ENCODE measurements at regions not wholly inside any gene's neighbourhood (a gene's known extent, or its start where the extent isn't known, plus 50 kb on each side); places are given as distances from the start of the nearest gene placed in this dataset.

DNA sequence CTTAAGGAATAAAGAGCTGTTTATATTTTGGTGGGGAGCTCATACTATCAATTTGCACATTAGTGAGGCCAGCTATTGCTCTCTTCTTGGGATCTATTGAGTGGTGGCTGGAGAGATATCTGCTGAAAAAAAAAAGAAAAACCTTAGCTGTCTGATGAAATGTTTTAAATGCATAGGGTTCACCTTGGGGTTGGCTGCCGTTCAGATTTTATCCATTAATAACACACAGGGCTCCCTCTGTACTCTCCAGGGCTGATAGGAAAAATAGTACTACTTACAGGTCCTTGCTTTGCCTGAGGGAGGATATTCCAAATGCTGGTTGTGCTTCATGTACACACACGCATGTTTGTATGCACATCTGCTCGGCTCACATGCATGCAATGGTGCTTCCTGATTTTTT, 803.7 kb downstream of the MCTP2 start:
- TF ChIP-seq, protein P1, sequence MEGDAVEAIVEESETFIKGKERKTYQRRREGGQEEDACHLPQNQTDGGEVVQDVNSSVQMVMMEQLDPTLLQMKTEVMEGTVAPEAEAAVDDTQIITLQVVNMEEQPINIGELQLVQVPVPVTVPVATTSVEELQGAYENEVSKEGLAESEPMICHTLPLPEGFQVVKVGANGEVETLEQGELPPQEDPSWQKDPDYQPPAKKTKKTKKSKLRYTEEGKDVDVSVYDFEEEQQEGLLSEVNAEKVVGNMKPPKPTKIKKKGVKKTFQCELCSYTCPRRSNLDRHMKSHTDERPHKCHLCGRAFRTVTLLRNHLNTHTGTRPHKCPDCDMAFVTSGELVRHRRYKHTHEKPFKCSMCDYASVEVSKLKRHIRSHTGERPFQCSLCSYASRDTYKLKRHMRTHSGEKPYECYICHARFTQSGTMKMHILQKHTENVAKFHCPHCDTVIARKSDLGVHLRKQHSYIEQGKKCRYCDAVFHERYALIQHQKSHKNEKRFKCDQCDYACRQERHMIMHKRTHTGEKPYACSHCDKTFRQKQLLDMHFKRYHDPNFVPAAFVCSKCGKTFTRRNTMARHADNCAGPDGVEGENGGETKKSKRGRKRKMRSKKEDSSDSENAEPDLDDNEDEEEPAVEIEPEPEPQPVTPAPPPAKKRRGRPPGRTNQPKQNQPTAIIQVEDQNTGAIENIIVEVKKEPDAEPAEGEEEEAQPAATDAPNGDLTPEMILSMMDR (IDR thresholded peaks at IDR 0.05; ENCODE audit: low read depth, low read length, poor library complexity, severe bottlenecking): no peak
- TF ChIP-seq EZH2phosphoT487 (IDR thresholded peaks at IDR 0.05; ENCODE audit: borderline replicate concordance, low read length): no peak

Data from DOHH2 (cell line).